OCI-LY7 (cell line): ENCODE measurements at regions not wholly inside any gene's neighbourhood (a gene's known extent, or its start where the extent isn't known, plus 50 kb on each side); places are given as distances from the start of the nearest gene placed in this dataset.
"Not testable (repeated sequence)": the region's sequence is repeated elsewhere in the genome, so short reads cannot be mapped to it uniquely, and the experiment has no call there.

Experiments
- BruUV-seq: library from RNA; stranded (reverse); fragments of 400-500 nt; replicated peaks from 2 replicates; lab custom pipeline; 2021; lab: Mats Ljungman, UMichigan
- CTCF ChIA-PET: fragments of 300-600 bp; sonication (Branson Sonifier 250); formaldehyde crosslinking; loops from one replicate; lab custom pipeline; 2022; ENCODE audit warnings: antibody characterized with exemption; ENCODE audit not compliant: unreplicated experiment; lab: Charles Lee
- POLR2A ChIA-PET: fragments of 300-600 bp; sonication (Branson Sonifier 250); formaldehyde crosslinking; loops from one replicate; lab custom pipeline; 2022; ENCODE audit warnings: antibody characterized with exemption; lab: Charles Lee
- DNase-seq: peaks from one replicate; pipeline ENCODE4 v3.0.0-alpha.2; 2015; ENCODE audit warnings: low spot score
- H2AFZ ChIP-seq: fragments of 200-600 bp; sonication (generic), shearing (Covaris generic); 2 replicates; pipeline ENCODE4 v1.6.1; 2014; ENCODE audit warnings: mild to moderate bottlenecking, antibody characterized with exemption, low read length, moderate library complexity
- H3K27ac ChIP-seq: fragments of 200-600 bp; sonication (generic); 2 replicates; pipeline ENCODE4 v1.5.1; 2014; ENCODE audit warnings: mixed run types, low read depth, mild to moderate bottlenecking, moderate library complexity, low read length, inconsistent platforms; ENCODE audit not compliant: poor library complexity, severe bottlenecking
- H3K36me3 ChIP-seq: fragments of 200-600 bp; sonication (generic); 2 replicates; pipeline ENCODE4 v1.6.1; 2014; ENCODE audit warnings: mild to moderate bottlenecking, antibody characterized with exemption, low read length, moderate library complexity, mixed read lengths; ENCODE audit not compliant: insufficient read depth
- H3K4me1 ChIP-seq: fragments of 200-600 bp; sonication (generic); 2 replicates; pipeline ENCODE4 v1.5.1; 2014; ENCODE audit warnings: mild to moderate bottlenecking, low read length; ENCODE audit not compliant: insufficient read depth, poor library complexity, severe bottlenecking
- H3K4me2 ChIP-seq: fragments of 200-600 bp; sonication (generic); 2 replicates; pipeline ENCODE4 v1.6.1; 2014; ENCODE audit warnings: mild to moderate bottlenecking, low read length
- H3K4me3 ChIP-seq: fragments of 200-600 bp; sonication (generic); 2 replicates; pipeline ENCODE4 v1.5.1; 2014; ENCODE audit warnings: mild to moderate bottlenecking, low read depth, low read length; ENCODE audit not compliant: poor library complexity, severe bottlenecking
- H3K79me2 ChIP-seq: fragments of 200-600 bp; sonication (generic); 2 replicates; pipeline ENCODE4 v1.6.1; 2016; ENCODE audit warnings: low read depth, mild to moderate bottlenecking, low read length, moderate library complexity, mixed read lengths; ENCODE audit not compliant: insufficient read depth
- H3K9me2 ChIP-seq: fragments of 200-600 bp; sonication (generic); 2 replicates; pipeline ENCODE4 v1.6.1; 2016; ENCODE audit warnings: mild to moderate bottlenecking, low read length, mixed read lengths; ENCODE audit not compliant: insufficient read depth
- H3K9me3 ChIP-seq: fragments of 200-600 bp; sonication (generic); 2 replicates; pipeline ENCODE4 v1.6.1; 2014; ENCODE audit warnings: mild to moderate bottlenecking, mixed run types, low read length, mixed read lengths
- H4K20me1 ChIP-seq: fragments of 200-600 bp; sonication (generic); 2 replicates; pipeline ENCODE4 v1.6.1; 2014; ENCODE audit warnings: mild to moderate bottlenecking, antibody characterized with exemption, low read length, moderate library complexity, mixed read lengths; ENCODE audit not compliant: insufficient read depth
- EZH2phosphoT487 ChIP-seq: fragments of 200-600 bp; sonication (generic); IDR thresholded peaks from 2 replicates; pipeline ENCODE4 v1.6.1; 2018; ENCODE audit warnings: low read depth, borderline replicate concordance, mild to moderate bottlenecking, mixed run types, antibody characterized with exemption, low read length, moderate library complexity, mixed read lengths
- intact Hi-C: fragments of 100-400 bp; cut with micrococcal nuclease; formaldehyde crosslinking; loops from one replicate; pipeline ENCODE4 v1.10.0; 2022; ENCODE audit not compliant: unreplicated experiment
- TF ChIP-seq, protein P1 (sequence below): fragments of 200-600 bp; sonication (generic); conservative IDR thresholded peaks from 2 replicates; pipeline ENCODE4 v1.5.1; 2014; ENCODE audit warnings: mild to moderate bottlenecking, antibody characterized with exemption, low read length, moderate library complexity, mixed read lengths

DNA sequence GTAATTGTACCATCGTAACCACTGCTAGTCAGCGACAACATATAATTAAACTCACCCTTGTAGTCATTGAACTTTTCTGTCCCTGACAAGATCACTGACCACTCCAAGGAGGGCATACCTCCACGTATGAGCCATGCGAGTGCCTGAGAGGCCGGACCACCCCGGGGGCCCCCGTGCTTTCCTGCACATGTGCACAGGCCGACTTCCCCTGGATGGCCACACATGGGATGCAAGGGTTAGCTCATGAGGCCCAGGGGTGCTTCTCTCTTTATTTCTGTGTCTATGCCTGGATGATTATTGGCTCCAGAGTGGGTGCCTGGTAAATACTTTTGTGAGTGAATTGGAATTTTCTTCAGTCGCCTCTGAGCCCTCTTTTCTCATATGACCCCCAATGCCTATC lies 82.8 kb upstream of the ZNF536 start:
- BruUV-seq = no TSS peak
- POLR2A ChIA-PET = no interaction called here
- no peaks in the 10 kb centered on the region for H3K9me3 ChIP-seq
- intact Hi-C loops = no loop called here
- TF ChIP-seq, protein P1, sequence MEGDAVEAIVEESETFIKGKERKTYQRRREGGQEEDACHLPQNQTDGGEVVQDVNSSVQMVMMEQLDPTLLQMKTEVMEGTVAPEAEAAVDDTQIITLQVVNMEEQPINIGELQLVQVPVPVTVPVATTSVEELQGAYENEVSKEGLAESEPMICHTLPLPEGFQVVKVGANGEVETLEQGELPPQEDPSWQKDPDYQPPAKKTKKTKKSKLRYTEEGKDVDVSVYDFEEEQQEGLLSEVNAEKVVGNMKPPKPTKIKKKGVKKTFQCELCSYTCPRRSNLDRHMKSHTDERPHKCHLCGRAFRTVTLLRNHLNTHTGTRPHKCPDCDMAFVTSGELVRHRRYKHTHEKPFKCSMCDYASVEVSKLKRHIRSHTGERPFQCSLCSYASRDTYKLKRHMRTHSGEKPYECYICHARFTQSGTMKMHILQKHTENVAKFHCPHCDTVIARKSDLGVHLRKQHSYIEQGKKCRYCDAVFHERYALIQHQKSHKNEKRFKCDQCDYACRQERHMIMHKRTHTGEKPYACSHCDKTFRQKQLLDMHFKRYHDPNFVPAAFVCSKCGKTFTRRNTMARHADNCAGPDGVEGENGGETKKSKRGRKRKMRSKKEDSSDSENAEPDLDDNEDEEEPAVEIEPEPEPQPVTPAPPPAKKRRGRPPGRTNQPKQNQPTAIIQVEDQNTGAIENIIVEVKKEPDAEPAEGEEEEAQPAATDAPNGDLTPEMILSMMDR = no peak
- no peak for TF ChIP-seq EZH2phosphoT487
- no peaks in the 10 kb centered on the region for H4K20me1 ChIP-seq
- no peaks in the 10 kb centered on the region for H3K79me2 ChIP-seq
- no peaks in the 10 kb centered on the region for H3K9me2 ChIP-seq
- no peaks in the 10 kb centered on the region for H3K36me3 ChIP-seq
- no peak overlapping the region for H3K4me2 ChIP-seq
- H3K27ac ChIP-seq = no peak overlapping the region
- DNase-seq = no peak
- no peaks in the 10 kb centered on the region for H3K4me1 ChIP-seq
- no peak overlapping the region for H3K4me3 ChIP-seq
- no peak overlapping the region for H2AFZ ChIP-seq
- CTCF ChIA-PET = no interaction called here

DNA sequence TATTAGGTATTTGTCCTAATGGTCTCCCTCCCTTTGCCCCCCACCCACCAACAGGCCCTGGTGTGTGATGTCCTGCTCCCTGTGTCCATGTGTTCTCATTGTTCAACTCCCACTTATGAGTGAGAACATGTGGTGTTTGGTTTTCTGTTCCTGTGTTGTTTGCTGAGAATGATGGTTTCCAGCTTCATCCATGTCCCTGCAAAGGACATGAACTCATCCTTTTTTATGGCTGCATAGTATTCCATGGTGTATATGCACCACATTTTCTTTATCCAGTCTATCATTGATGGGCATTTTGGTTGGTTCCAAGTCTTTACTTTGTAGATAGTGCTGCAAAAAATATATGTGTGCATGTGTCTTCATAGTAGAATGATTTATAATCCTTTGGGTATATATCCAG lies 81.4 kb upstream of the ZNF536 start:
- H3K9me2 ChIP-seq, POLR2A ChIA-PET, H3K36me3 ChIP-seq, CTCF ChIA-PET, H3K79me2 ChIP-seq, intact Hi-C loops, H3K4me2 ChIP-seq, H4K20me1 ChIP-seq, BruUV-seq, H3K4me1 ChIP-seq, H3K27ac ChIP-seq, H3K9me3 ChIP-seq, DNase-seq, H3K4me3 ChIP-seq, H2AFZ ChIP-seq: not testable (repeated sequence)

DNA sequence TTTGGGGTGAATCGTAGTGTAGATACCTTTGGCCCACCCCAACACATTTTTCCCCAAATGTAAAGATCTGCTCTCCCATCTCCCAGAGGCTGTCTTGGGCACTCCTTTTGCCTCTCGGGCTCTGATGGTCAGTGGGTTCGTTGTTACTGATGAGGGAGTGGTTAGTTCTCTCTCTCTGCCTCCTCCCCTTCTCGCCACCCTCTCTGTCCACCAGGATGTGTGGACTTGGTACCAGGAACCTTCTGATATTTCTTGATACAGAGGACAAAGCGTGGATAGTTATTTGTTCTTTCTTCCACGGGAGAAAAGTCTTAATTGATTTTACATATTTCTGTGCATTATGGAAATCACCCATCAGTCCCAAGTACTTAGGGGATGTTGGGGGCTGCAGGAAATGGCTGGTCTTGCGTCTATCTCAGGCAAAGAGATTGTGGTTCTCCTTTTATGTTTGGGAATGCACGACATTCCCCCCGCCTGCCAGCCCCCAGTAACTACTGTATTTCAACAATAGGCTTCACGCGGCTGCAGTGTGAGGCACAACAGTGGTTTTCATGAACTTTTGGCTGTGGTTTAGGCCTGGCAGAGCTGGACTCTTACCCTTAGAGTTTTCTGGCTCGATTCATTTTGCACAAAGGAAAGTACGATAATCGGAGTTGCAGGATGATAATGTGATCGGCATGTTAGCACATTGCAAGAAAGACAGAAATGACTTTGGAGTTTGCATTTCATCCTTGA lies 79.0 kb upstream of the ZNF536 start:
- Histone ChIP-seq H4K20me1 (no peaks in the 10 kb centered on the region), H3K36me3 (no peaks in the 10 kb centered on the region), H3K4me1 (no peaks in the 10 kb centered on the region), H3K9me2 (no peaks in the 10 kb centered on the region), H3K4me3 (no peak overlapping the region), H3K4me2 (no peak overlapping the region), H3K9me3 (no peaks in the 10 kb centered on the region), H3K27ac (no peak overlapping the region), H2AFZ (no peak overlapping the region), H3K79me2 (no peaks in the 10 kb centered on the region)
- ChIA-PET CTCF (no interaction called here), POLR2A (no interaction called here)
- BruUV-seq = no TSS peak
- intact Hi-C loops = no loop called here
- TF ChIP-seq EZH2phosphoT487 = no peak
- TF ChIP-seq, protein P1 = no peak
- no peak for DNase-seq
